HG02938 (cell line): ENCODE measurements at regions not wholly inside any gene's neighbourhood (a gene's known extent, or its start where the extent isn't known, plus 50 kb on each side); places are given as distances from the start of the nearest gene placed in this dataset.

Experiments used
- ATAC-seq: cut with Tn5 transposase; IDR thresholded peaks from one replicate; pipeline ENCODE4 v1.9.1; 2021; ENCODE audit warnings: mild to moderate bottlenecking, moderate library complexity; ENCODE audit not compliant: unreplicated experiment

DNA sequence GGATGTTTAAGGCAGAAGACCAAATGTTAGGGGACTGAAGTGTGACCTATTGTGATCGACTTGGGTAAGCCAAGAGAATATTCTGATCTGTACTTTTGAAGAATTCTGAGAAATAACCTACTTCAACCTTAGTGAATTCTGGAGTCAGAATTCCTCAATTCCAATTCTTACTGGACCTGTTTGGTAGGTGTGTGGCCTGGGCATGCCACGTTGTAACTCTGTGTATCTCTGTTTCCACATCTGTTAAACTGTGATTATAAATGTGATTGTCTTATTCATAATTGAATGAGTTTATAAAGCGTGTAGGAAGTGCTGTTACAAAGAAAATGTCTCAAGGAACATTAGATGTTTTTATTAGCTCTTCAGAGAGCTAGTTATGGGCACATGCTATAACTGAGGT is 64.5 kb downstream of the TUSC1 start:
- ATAC-seq = no peak

DNA sequence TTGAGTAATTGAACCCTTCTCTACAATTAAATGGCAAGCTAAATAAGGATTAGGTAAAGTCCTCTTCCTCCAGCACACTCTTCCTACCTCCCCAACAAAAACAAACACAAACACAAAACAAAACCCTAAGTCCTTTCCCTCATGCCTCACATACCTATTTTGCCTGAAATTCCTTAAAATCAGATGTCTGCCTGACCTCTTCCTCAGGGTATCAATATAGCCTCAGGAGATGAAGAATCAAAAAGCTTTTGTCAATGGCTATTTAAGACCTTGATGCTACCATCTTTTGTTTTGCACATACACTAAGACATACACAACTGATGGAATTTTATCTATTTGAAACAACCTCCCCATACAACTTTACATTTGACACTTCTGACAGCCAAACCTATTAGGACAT is 75.1 kb downstream of the TUSC1 start:
- ATAC-seq = no peak

DNA sequence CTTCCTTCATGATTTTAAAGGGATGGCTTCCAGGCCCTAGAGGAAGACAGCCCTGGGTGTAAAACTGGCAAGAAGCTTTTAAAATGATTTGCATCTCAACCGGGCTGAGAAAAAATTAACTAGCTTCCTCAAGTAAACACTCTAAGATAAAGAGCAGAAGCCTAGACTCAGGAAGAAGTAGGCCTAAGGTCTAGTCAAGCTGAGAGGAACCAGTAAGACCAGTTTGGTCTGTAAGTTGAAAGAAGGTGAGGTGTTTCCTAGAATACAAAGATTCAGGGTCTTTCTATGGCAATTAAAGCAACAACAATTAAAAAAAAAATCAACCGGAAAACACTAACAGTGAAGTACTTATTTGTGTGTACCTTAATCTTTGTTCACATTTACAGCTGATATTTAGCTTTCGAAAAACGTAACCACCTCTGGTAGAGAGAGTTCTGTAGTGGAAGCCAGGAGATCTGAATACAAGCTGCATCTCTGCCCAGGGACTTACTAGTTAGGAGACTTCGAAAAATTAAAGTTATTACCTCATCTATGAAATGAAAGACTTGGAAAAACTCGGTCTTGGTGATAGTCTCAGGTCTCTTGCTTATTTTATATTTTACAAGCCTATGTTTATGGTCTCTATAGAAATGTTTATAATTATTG is 75.7 kb downstream of the TUSC1 start:
- no peak for ATAC-seq

DNA sequence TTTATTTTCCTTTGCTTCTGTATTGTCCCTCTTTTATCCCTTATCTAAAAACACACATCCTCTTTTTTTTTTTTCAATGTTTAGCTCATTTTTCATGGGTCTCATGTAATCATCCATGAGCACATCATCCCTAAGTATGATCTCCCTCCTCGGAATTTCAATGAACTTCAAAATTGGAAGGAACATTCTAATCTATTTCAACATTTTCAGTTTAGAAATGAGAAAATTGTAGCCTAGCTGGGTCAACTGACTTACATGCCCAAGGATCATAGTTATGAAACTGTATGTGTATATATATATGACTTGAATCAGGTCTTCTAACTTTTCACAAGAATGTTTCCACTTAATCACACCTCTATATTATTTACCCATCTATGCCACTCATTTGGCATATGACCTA is 77.7 kb downstream of the TUSC1 start:
- no peak for ATAC-seq

DNA sequence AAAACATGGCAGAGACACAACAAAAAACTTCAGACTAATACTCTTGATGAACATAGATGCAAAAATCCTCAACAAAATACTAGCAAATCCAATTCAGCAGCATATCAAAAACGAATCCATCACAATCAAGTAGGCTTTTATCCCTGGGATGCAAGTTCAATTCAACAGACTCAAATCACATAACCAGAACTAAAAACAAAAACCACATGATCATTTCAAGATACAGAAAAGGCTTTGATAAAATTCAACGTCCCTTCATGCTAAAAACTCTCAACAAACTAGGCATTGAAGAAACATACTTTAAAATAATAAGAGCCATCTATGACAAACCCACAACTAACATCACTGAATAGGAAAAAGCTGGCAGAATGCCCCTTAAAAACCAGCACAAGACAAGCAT is 93.6 kb downstream of the TUSC1 start:
- ATAC-seq = no peak

DNA sequence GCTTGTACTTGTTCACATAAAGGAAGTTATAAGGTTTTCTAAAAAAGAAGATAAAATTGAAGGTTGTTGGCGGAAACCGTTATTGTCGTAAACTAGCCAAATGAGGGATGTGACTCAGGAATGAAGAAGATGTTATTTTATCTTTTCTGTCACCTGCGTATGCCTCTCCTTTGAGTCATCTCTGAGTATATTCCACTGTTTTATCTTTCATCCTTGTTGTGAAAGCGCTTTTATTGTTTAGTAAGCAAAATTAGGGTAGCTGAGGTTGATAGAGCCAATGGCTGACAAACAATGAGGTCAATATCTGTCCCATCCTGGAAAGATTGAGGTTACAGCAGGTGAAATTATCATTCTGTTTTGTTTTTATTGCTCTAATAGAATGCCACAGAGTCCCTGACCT is 105.0 kb downstream of the TUSC1 start:
- ATAC-seq = no peak

DNA sequence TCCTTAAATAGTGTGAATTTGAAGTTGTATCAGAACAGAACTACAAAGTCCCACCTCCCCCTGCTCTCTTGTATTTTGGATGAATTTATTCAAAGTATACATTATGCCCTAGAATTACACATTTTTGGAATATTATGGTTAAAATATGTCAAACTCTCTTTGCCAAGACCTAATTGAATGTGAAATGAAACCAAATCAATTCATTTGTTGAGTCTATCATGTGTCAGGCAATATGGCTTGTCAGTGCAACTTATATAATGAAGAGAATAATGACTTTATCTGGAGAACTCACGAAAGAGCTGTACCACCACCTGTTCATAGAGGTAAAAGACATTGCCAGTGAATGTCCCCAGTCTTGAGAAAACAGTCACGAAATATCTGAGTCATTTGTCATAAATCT is 106.8 kb downstream of the TUSC1 start:
- no peak for ATAC-seq

DNA sequence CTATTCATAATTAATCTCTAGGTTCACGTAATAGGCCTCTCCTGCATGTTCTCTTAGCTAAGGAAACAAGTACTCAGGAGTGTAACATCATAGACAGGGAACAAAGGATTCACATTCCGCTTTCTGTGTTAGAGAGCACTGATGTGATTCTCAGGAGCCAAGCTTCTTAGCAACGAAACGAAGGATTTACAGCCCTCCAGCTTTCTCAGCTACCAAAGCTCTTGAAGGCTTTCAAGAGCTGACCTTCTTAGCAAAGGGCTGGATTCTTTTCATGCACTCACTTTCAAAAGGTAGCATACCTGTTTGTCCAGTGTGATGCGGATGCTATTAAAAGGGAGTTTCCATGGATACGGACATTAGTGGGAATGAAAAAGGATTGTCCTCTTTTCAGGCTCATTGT is 107.4 kb downstream of the TUSC1 start:
- no peak for ATAC-seq

DNA sequence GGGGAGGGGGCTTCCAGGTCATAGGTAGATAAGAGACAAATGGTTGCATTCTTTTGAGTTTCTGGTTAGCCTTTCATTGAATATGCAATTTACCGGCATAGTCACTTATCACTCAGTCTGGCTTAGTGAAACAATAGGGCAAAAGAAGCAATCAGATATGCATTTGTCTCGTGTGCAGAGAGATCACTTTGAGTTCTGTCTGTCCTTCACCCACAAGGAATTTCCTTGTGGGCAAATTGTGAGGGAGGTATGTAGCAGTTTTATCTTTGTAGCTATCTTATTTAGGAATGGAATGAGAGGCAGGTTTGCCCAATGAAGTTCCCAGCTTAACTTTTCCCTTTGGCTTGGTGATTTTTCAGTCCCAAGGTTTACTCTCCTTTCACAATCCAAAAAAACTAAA is 116.1 kb downstream of the TUSC1 start:
- no peak for ATAC-seq

DNA sequence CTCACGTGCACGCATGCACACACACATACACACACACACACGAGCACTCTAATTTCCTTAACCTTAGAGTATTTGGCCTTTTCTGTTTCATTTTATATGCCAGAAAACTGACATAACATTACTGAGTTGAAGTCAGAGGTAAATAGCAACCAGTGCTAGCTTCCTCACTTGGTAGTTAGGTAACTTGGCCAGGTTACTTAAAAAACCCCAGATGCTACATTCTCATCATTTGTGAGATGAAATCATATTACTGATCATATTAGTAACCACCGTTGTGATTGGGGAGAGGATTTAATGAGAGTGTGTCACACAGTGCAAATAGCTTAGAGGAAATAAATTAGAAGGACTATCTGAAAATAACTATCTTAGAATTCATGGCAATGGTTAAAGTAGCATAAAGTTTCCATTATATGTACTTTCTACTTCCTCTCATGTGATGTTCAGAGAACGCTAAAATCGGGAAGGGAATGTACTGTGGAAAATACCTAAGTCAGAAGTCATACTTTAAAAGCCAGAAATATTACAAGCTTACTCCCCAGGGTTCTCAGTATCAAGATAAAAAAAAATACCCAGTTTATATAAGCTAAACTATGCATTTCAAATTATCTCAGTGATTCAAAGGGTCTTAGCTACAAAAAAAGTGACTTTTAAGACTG is 120.5 kb downstream of the TUSC1 start:
- ATAC-seq = no peak

DNA sequence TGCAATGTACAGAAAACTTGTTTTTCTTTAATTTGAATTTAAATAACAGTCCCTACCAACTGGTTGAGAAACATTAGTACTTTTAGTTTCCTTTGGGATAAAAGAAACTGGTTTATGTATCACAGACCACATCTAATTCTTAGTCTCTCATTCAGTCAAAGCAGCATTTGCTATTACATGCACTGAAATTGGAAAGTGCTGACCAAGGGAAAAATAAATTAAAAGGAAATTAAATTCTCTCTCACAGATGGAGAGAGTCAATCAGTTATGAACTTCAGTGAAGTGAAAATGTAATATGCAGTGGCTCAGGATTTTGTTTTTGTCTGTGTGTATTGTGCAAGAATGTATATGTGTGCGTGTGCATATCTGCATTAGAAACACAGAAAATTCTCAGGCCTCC is 121.7 kb downstream of the TUSC1 start:
- ATAC-seq = no peak

DNA sequence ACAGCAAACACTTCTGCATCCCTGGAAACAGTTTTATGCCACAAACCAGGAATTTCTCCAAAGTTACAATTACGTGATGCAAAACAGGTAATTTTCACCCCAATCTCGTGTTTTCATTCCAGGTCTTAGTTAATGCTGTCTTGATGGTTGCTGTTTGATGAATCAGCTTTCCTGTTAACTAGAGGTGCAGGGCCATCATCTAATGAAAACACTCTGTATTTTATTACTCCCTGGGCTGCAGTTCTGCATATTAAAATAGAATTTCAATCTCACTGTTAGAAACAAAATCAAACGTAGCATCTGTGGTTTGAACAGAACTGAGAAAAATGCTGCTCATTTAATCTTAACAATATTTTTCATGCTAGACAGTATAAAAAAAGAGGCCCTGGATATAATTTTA is 129.4 kb downstream of the TUSC1 start:
- ATAC-seq = no peak

DNA sequence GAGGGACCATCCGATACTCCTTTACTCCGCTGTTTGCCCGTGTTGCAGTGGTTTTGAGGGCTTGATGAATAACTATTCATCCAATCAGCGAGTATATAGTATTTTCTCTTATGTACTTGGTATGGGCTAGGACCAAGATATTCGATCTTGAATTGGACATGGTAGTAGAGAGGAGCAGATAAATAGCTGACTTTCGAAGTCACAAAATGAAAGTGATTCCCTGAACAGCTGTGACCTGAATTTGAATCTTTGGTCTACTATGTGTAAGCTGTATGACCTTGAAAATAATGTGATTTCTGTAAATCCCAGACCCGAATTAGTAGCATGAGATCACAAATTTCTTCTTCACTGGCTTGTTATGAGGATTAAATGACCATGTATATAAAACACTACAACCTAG is 134.4 kb downstream of the TUSC1 start:
- no peak for ATAC-seq

DNA sequence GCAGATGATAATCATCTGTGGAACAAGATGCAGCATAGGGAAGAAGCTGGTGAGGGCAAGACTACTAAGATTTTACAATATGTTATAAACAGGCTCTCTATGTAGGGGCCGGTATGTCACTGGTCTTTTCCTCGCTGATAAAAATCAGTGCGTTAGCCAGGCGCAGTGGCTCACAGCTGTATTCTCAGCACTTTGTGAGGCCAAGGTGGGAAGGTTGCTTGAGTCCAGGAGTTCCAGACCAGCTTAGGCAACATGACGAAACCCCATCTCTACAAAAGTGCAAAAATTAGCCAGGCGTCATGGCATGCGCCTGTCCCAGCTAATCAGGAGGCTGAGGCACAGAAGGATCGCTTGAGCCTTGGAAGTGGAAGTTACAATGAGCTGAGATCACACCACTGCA is 135.9 kb downstream of the TUSC1 start:
- ATAC-seq = no peak

DNA sequence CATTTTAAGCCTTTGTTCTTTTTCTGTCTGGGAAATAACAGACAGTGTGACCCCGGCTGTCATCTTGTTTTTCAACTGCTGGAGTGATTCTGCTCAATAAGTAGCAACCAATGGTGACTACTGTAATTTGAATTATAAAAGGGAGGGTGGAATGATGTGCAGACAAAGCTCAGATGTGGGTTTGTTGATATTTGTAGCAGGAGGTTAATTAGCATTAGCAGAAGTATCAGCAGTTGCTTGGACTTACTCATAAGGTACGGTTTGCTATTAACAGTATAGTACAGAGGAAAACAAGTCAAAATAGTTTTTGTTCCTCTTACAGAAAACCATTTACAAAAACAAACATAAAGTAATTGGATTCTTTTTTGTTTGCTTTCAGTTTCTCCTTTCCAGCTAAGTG is 140.4 kb downstream of the TUSC1 start:
- ATAC-seq = no peak

DNA sequence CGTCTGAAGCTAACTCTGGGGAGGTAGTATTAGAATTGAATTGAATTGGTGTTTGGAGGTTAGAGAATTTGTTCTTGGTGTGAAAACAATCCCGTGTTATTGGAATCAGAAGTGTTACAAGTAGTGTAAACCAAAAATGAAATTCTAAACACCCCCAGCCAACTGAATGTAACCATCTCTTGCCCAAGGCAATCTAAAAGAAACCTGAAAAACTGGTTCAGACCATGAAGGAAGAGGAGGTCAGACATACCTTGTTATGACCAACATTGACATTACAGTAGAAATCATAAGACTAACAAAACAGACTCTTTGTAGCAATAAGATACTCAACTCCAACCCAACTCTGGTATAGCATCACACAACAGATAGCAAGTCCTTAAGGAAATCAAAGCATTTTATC is 159.0 kb downstream of the TUSC1 start:
- no peak for ATAC-seq

DNA sequence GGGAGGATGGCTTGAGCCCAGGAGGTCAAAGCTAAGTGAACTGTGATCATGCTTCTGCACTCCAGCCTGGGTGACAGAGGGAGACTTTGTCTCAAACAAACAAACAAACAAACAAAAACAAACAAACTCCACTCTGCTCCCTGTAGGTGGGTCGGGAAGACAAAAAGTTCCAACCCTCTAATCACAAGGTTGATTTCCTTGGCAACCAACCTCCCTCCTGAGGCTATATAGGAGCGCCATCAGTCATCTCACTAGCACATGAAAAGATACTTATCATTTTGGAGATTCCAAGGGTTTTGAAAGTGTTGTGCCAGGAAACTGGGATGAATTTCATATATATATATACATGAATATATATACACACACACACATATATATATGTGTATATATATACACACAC is 160.5 kb downstream of the TUSC1 start:
- ATAC-seq = no peak

DNA sequence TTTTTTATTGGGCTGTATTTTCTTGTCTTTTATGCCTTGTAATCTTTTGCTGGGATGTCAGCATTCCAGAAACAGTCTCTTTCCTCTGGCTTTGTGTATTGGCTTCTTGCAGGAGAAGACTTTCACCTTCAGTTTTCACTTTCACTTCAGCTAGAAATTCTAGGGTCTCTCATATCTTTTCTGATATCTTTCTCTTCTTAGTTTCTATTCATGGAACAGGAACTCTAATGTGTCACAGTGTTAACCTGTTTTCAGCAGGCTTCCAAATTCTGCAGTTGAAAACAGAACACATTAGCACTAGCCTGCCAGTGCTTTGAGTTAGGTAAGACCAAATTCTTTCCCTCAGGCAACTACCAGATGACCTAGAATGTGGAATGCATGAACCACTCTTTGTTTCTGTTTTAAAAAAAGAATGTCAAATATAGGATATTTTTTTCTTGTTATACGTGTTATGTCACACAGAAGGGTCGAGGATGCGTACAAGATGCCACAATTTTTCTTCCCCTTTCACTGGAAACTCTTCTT is 164.7 kb downstream of the TUSC1 start:
- ATAC-seq = no peak

DNA sequence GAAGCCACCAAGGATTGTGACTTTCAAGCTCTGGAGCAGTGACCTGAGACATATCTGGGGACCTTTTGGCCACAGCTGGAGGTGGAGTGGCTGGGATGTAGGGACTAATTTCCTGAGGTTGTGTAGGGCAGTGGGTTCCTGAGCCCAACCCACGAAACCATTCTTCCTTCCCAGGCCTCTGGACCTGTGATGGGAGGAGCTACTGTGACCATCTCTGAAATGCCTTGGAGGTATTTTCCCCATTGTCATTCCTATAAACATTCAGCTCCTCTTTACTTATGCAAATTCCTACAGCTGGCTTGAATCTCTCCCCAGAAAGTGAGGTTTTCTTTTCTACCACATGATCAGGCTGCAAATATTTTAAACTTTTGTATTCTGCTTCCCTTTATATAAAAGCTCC is 172.6 kb downstream of the TUSC1 start:
- ATAC-seq = no peak

DNA sequence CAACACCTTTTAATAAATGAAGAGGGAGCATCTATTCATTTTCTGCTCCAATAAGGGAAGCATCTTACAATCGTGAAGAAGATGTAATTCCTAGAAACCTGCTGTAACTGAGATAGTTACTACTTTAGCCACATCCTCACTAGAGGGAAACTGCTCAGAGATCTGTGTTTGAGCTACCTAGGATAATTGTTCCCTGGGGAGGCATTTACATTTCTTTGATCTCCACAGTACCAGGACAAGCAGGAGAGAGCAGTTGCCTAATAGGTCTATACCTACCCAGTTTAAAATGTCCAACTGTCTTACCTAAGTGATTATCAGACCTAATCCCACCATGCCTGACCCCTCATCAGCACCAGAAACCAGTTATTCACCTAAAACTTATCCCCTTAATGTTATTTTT is 196.9 kb downstream of the TUSC1 start:
- no peak for ATAC-seq

DNA sequence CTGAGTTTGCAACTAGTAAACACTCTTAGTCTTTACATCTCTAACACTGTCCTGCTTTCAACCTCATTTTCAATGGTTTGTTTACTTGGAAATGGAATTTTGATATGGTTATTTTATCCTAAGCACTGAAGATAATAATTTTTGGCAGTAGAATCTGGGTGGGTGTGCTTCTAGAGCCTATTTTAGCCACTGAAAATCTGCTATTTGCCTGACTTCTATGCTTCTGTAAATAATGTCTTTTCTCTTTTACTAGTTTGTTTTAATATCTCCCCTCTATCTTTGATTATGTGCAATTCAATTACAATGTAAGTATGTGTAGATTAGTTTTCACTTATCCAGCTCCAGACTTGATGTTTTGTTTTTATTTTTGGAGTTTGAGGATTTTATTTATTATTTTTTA is 197.5 kb downstream of the TUSC1 start:
- no peak for ATAC-seq

DNA sequence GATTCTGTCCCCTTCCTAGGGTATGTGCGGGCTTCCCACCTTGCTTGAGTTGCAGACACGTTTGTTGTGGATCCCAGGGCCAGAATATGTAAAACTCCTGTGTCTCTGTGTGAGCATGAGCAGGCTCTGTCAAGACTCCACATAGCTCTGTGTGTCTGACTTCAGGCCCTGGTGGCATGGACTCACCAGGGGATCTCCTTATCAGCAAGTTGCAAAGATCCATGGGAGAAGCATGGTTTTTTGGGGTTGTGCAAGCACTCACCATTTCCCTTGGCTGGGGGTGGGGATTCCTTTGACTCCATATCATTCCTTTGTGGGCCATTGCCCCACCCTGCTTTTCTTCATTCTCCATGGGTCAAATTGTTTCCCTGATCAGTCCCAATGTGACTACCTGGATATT is 205.6 kb downstream of the TUSC1 start:
- ATAC-seq = no peak

DNA sequence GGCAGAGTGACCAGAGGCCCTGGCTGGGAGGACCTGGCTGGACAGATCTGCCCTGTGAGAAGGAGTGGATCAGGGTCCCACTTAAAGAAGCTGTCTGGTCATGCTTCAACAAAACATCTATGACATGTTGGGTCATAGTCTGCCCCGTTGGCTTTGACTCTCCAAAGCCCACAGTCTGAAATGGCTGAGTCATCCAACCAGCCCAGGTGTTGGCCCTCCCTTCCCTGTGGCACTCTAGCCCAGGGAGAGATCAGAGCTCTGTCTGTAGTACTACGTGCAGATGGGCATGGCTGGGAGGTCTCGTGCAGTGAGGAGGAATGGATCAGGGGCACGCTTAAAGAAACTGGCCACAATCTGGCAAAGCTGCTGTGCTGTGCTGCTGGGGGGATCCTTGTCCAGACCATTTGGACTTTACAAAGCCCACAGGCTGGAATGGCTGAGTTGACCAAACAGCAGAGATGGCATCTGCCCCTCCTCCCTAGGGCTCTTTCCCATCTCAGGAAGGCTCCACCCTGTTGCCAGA is 206.1 kb downstream of the TUSC1 start:
- no peak for ATAC-seq
